IMR-90 (cell line): ENCODE measurements at regions not wholly inside any gene's neighbourhood (a gene's known extent, or its start where the extent isn't known, plus 50 kb on each side); places are given as distances from the start of the nearest gene placed in this dataset.

Experiments
- ATAC-seq: fragments of 200-7000 bp; cut with Tn5 transposase; 2 replicates; pipeline ENCODE4 v1.9.1; 2020; ENCODE audit warnings: low read depth, mild to moderate bottlenecking, moderate library complexity
- BruUV-seq: library from RNA; stranded (reverse); fragments of 400-500 nt; replicated peaks from 2 replicates; lab custom pipeline; 2021; lab: Mats Ljungman, UMichigan
- CTCF ChIA-PET: fragments of 300-600 bp; formaldehyde crosslinking; extraction: SDS; loops from one replicate; lab custom pipeline; 2021; ENCODE audit warnings: antibody characterized with exemption; lab: Yijun Ruan, JAX
- POLR2A ChIA-PET: fragments of 300-600 bp; sonication (Branson Sonifier 250); formaldehyde crosslinking; loops from one replicate; lab custom pipeline; 2022; ENCODE audit warnings: antibody characterized with exemption; ENCODE audit not compliant: unreplicated experiment; lab: Charles Lee
- DNase-seq: peaks from one replicate; pipeline ENCODE4 v3.0.0; 2013
- H2AFZ ChIP-seq: replicated peaks from 2 replicates; pipeline ENCODE3; 2013; ENCODE audit warnings: low read length, mild to moderate bottlenecking; ENCODE audit not compliant: poor library complexity
- H2AK5ac ChIP-seq: 2 replicates; pipeline ENCODE4 v1.6.1; 2013; ENCODE audit warnings: low read depth, low read length, inconsistent platforms
- H2AK9ac ChIP-seq: replicated peaks from 2 replicates; pipeline ENCODE3; 2013; ENCODE audit warnings: mild to moderate bottlenecking, low read depth, low read length, moderate library complexity; ENCODE audit not compliant: poor library complexity
- H2BK120ac ChIP-seq: 2 replicates; pipeline ENCODE4 v1.6.1; 2013; ENCODE audit warnings: low read depth, low read length, inconsistent platforms
- H2BK15ac ChIP-seq: 3 replicates; pipeline ENCODE4 v1.6.1; 2013; ENCODE audit warnings: low read depth, low read length, inconsistent platforms
- H2BK20ac ChIP-seq: 2 replicates; pipeline ENCODE4 v1.6.1; 2013; ENCODE audit warnings: low read depth, mild to moderate bottlenecking, inconsistent platforms, low read length, moderate library complexity
- H2BK5ac ChIP-seq: 2 replicates; pipeline ENCODE4 v1.6.1; 2013; ENCODE audit warnings: mild to moderate bottlenecking, low read depth, low read length, inconsistent platforms; ENCODE audit not compliant: poor library complexity, severe bottlenecking
- H3K14ac ChIP-seq: replicated peaks from 2 replicates; pipeline ENCODE4 v1.6.1; 2013; ENCODE audit warnings: low read depth, low read length, inconsistent platforms
- H3K18ac ChIP-seq: 2 replicates; pipeline ENCODE4 v1.6.1; 2013; ENCODE audit warnings: low read depth, low read length, control low read depth
- H3K23ac ChIP-seq: 2 replicates; pipeline ENCODE4 v1.6.1; 2013; ENCODE audit warnings: low read depth, low read length, inconsistent platforms
- H3K27ac ChIP-seq: 2 replicates; pipeline ENCODE4 v1.5.1; 2013; ENCODE audit warnings: mild to moderate bottlenecking, control low read depth, low read length; ENCODE audit not compliant: insufficient read depth
- H3K27me3 ChIP-seq: 2 replicates; pipeline ENCODE4 v1.6.1; 2013; ENCODE audit warnings: low read length; ENCODE audit not compliant: control insufficient read depth, insufficient read depth
- H3K36me3 ChIP-seq: 2 replicates; pipeline ENCODE4 v1.6.1; 2013; ENCODE audit warnings: low read length, mixed read lengths; ENCODE audit not compliant: control insufficient read depth, insufficient read depth
- H3K4ac ChIP-seq: 2 replicates; pipeline ENCODE4 v1.6.1; 2013; ENCODE audit warnings: low read depth, low read length, inconsistent platforms
- H3K4me1 ChIP-seq: 2 replicates; pipeline ENCODE4 v1.6.1; 2013; ENCODE audit warnings: low read length, mixed read lengths; ENCODE audit not compliant: control insufficient read depth, insufficient read depth
- H3K4me2 ChIP-seq: 2 replicates; pipeline ENCODE4 v1.6.1; 2013; ENCODE audit warnings: low read depth, mild to moderate bottlenecking, control low read depth, low read length, moderate library complexity
- H3K4me3 ChIP-seq: 2 replicates; pipeline ENCODE4 v1.5.1; 2013; ENCODE audit warnings: low read depth, mild to moderate bottlenecking, control low read depth, low read length, moderate library complexity; ENCODE audit not compliant: insufficient read depth
- H3K56ac ChIP-seq: 2 replicates; pipeline ENCODE4 v1.6.1; 2013; ENCODE audit warnings: low read length, inconsistent platforms; ENCODE audit not compliant: insufficient read depth; ENCODE audit errors: extremely low read depth
- H3K79me1 ChIP-seq, 2 experiments: 2 replicates each; pipeline ENCODE4 v1.6.1; 2013; ENCODE audit warnings: low read length in 2 of 2, inconsistent platforms in 1 of 2, low read depth in 1 of 2
- H3K9ac ChIP-seq: 2 replicates; pipeline ENCODE4 v1.6.1; 2013; ENCODE audit warnings: low read depth, low read length, control low read depth
- H3K9me1 ChIP-seq: 2 replicates; pipeline ENCODE4 v1.6.1; 2013; ENCODE audit warnings: low read length, inconsistent platforms; ENCODE audit not compliant: insufficient read depth
- H3K9me3 ChIP-seq: 2 replicates; pipeline ENCODE4 v1.6.1; 2013; ENCODE audit warnings: low read length; ENCODE audit not compliant: control insufficient read depth, insufficient read depth
- H4K20me1 ChIP-seq: 2 replicates; pipeline ENCODE4 v1.6.1; 2013; ENCODE audit warnings: low read length, inconsistent platforms; ENCODE audit not compliant: insufficient read depth
- H4K5ac ChIP-seq: 2 replicates; pipeline ENCODE4 v1.6.1; 2013; ENCODE audit warnings: mild to moderate bottlenecking, low read depth, low read length, control low read depth
- H4K8ac ChIP-seq, 2 experiments: 2 replicates each; pipeline ENCODE4 v1.6.1; 2013; ENCODE audit warnings: low read depth in 2 of 2, low read length in 2 of 2, control low read depth in 1 of 2, inconsistent platforms in 1 of 2
- H4K91ac ChIP-seq: 2 replicates; pipeline ENCODE4 v1.6.1; 2013; ENCODE audit warnings: low read depth, low read length, inconsistent platforms; ENCODE audit not compliant: insufficient read depth
- BHLHE40 ChIP-seq: fragments of 150-350 bp; IDR thresholded peaks from 2 replicates; pipeline ENCODE4 v1.6.1; 2016; ENCODE audit warnings: mild to moderate bottlenecking, low read depth, low read length
- CEBPB ChIP-seq: IDR thresholded peaks from 2 replicates; pipeline ENCODE4 v1.6.1; 2012; ENCODE audit warnings: low read depth, low read length, improper control_type of control experiment
- CHD1 ChIP-seq: IDR thresholded peaks from 2 replicates; pipeline ENCODE4 v1.6.1; 2012; ENCODE audit warnings: low read depth, low read length, improper control_type of control experiment
- FOS ChIP-seq: fragments of 150-350 bp; IDR thresholded peaks from 2 replicates; pipeline ENCODE4 v1.6.1; 2016; ENCODE audit warnings: low read depth, low read length
- MAFK ChIP-seq: IDR thresholded peaks from 2 replicates; pipeline ENCODE4 v1.6.1; 2012; ENCODE audit warnings: low read depth, low read length, improper control_type of control experiment
- MAZ ChIP-seq: IDR thresholded peaks from 2 replicates; pipeline ENCODE4 v1.6.1; 2012; ENCODE audit warnings: low read depth, mild to moderate bottlenecking, low read length, improper control_type of control experiment, moderate library complexity, borderline replicate concordance
- NFE2L2 ChIP-seq: fragments of 150-350 bp; IDR thresholded peaks from 2 replicates; pipeline ENCODE4 v1.6.1; 2016; ENCODE audit warnings: low read depth, mild to moderate bottlenecking, low read length
- POLR2A ChIP-seq: IDR thresholded peaks from 2 replicates; pipeline ENCODE4 v1.6.1; 2012; ENCODE audit warnings: mild to moderate bottlenecking, low read depth, low read length
- RAD21 ChIP-seq: IDR thresholded peaks from 2 replicates; pipeline ENCODE4 v1.6.1; 2012; ENCODE audit warnings: low read length, improper control_type of control experiment
- RCOR1 ChIP-seq: IDR thresholded peaks from 2 replicates; pipeline ENCODE4 v1.6.1; 2012; ENCODE audit warnings: mild to moderate bottlenecking, low read length, improper control_type of control experiment; ENCODE audit not compliant: insufficient replicate concordance
- SMC3 ChIP-seq: fragments of 150-350 bp; IDR thresholded peaks from 2 replicates; pipeline ENCODE4 v1.6.1; 2016; ENCODE audit warnings: low read depth, mild to moderate bottlenecking, antibody characterized with exemption, low read length, moderate library complexity
- WGBS, 2 experiments: methylation state at CpG; one replicate each; pipeline versions ENCODE4 v1.1.5 to v1.1.7; 2013; ENCODE audit warnings: missing lambda C conversion rate in 2 of 2; ENCODE audit not compliant: insufficient read length in 1 of 2; ENCODE audit errors: extremely low coverage in 2 of 2; 5-methylcytosine and 5-hydroxymethylcytosine counted together
- dilution Hi-C: fragments of 300-500 bp; cut with HindIII; formaldehyde crosslinking; loops from one replicate; pipeline ENCODE4 v1.14.3; 2018; ENCODE audit warnings: low sequenced_read_pairs; ENCODE audit not compliant: unreplicated experiment
- in situ Hi-C: fragments of 300-500 bp; cut with MboI; formaldehyde crosslinking; loops from 3 replicates; pipeline ENCODE4 v1.14.3; 2019; ENCODE audit warnings: low sequenced_read_pairs, inconsistent platforms, mixed read lengths
- intact Hi-C: fragments of 100-400 bp; cut with micrococcal nuclease; formaldehyde crosslinking; loops from 2 replicates; pipeline ENCODE4 v1.10.0; 2022
- TF ChIP-seq, protein P1 (sequence below): fragments of 150-350 bp; IDR thresholded peaks from 2 replicates; pipeline ENCODE4 v1.6.1; 2017; ENCODE audit warnings: mild to moderate bottlenecking, antibody characterized with exemption, low read length, low read depth
- TF ChIP-seq, protein P2 (sequence below): fragments of 150-350 bp; IDR thresholded peaks from 2 replicates; pipeline ENCODE4 v1.6.1; 2016; ENCODE audit warnings: low read depth, mild to moderate bottlenecking, low read length, moderate library complexity, borderline replicate concordance
- TF ChIP-seq, protein P3 (sequence below): conservative IDR thresholded peaks from 2 replicates; pipeline ENCODE4 v1.5.1; 2012; ENCODE audit warnings: mild to moderate bottlenecking, low read depth, low read length, improper control_type of control experiment

DNA sequence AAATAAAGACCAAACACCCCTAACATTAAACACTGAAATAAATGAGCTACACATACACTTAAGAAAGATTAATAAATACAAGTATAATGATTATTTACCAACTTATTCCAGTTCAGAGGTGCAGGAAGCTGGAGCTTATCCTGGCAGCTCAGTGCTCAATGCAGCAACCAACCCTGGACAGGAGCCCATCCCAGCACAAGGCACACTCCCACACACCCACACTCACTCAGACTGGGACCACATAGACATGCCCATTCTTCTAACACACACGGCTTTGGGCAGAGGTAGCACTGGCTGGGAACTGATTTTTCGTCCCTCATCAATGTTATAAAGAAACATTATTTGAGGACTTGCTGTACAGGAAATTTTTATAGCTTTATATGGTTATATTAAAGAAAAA is 797.4 kb downstream of the RPS29 start:
- no peaks in the 10 kb centered on the region for H3K9me3 ChIP-seq
- no peak overlapping the region for H3K18ac ChIP-seq
- H3K4me2 ChIP-seq, result no peak overlapping the region
- H2AK5ac ChIP-seq, result no peak overlapping the region
- no peak for DNase-seq
- intact Hi-C loops, result no loop called here
- no peak overlapping the region for H3K4me3 ChIP-seq
- H3K56ac ChIP-seq, result no peak overlapping the region
- no peak overlapping the region for H3K23ac ChIP-seq
- no peak overlapping the region for H4K91ac ChIP-seq
- CTCF ChIA-PET, result interaction anchor here (0.7 to 1.0 kb wide), 2 partner anchors 14 to 75 kb away, joined by 4 read pairs; no protein-coding TSS in a partner anchor
- no CpG with 5 or more reads among the region's 2 CpGs for WGBS, 2 experiments
- dilution Hi-C loops, result no loop called here
- no peaks in the 10 kb centered on the region for H3K4me1 ChIP-seq
- H3K9ac ChIP-seq, result no peak overlapping the region
- no TSS peak for BruUV-seq
- no peak for ATAC-seq
- H3K27me3 ChIP-seq, result no peaks in the 10 kb centered on the region
- H4K5ac ChIP-seq, result no peak overlapping the region
- H4K20me1 ChIP-seq, result no peaks in the 10 kb centered on the region
- no peaks in the 10 kb centered on the region for H3K79me1 ChIP-seq
- H2BK5ac ChIP-seq, result no peak overlapping the region
- H3K27ac ChIP-seq, result peak overlapping the region; percentile 21; the same call in 1 of the 2 replicates
- no peak overlapping the region for H3K4ac ChIP-seq
- no peak overlapping the region for H2BK15ac ChIP-seq
- no peaks in the 10 kb centered on the region for H3K9me1 ChIP-seq
- H2AK9ac ChIP-seq, result no peak overlapping the region
- TF ChIP-seq SMC3 (no peak), BHLHE40 (no peak), RAD21 (no peak), CEBPB (no peak), RCOR1 (no peak), CHD1 (no peak), POLR2A (no peak), FOS (no peak), NFE2L2 (no peak), MAZ (no peak), MAFK (no peak)
- TF ChIP-seq, protein P1, sequence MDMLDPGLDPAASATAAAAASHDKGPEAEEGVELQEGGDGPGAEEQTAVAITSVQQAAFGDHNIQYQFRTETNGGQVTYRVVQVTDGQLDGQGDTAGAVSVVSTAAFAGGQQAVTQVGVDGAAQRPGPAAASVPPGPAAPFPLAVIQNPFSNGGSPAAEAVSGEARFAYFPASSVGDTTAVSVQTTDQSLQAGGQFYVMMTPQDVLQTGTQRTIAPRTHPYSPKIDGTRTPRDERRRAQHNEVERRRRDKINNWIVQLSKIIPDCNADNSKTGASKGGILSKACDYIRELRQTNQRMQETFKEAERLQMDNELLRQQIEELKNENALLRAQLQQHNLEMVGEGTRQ, result no peak
- TF ChIP-seq, protein P2, sequence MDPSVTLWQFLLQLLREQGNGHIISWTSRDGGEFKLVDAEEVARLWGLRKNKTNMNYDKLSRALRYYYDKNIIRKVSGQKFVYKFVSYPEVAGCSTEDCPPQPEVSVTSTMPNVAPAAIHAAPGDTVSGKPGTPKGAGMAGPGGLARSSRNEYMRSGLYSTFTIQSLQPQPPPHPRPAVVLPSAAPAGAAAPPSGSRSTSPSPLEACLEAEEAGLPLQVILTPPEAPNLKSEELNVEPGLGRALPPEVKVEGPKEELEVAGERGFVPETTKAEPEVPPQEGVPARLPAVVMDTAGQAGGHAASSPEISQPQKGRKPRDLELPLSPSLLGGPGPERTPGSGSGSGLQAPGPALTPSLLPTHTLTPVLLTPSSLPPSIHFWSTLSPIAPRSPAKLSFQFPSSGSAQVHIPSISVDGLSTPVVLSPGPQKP, result no peak
- TF ChIP-seq, protein P3, sequence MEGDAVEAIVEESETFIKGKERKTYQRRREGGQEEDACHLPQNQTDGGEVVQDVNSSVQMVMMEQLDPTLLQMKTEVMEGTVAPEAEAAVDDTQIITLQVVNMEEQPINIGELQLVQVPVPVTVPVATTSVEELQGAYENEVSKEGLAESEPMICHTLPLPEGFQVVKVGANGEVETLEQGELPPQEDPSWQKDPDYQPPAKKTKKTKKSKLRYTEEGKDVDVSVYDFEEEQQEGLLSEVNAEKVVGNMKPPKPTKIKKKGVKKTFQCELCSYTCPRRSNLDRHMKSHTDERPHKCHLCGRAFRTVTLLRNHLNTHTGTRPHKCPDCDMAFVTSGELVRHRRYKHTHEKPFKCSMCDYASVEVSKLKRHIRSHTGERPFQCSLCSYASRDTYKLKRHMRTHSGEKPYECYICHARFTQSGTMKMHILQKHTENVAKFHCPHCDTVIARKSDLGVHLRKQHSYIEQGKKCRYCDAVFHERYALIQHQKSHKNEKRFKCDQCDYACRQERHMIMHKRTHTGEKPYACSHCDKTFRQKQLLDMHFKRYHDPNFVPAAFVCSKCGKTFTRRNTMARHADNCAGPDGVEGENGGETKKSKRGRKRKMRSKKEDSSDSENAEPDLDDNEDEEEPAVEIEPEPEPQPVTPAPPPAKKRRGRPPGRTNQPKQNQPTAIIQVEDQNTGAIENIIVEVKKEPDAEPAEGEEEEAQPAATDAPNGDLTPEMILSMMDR, result no peak
- H3K36me3 ChIP-seq, result no peaks in the 10 kb centered on the region
- POLR2A ChIA-PET, result no interaction called here
- H4K8ac ChIP-seq, result no peak overlapping the region
- H3K14ac ChIP-seq, result no peak overlapping the region
- H2AFZ ChIP-seq, result no peak overlapping the region
- H2BK120ac ChIP-seq, result no peak overlapping the region
- in situ Hi-C loops, result no loop called here
- 0 out of 2 replicates have a peak overlapping the region, but pooled peaks have one; percentile 1 for H2BK20ac ChIP-seq
